ENCODE measurements at regions not wholly inside any gene's neighbourhood (a gene's known extent, or its start where the extent isn't known, plus 50 kb on each side); places are given as distances from the start of the nearest gene placed in this dataset.

GRCh38 chr6:167208819-167209576, 51.2 kb upstream of the GPR31 start:
- Histone ChIP-seq H3K27me3 (ENCODE audit: insufficient read depth, poor library complexity, severe bottlenecking) (peaks cover 2% of the 10 kb centered on the region), H3K27ac (replicated peaks) (no peak overlapping the region), H3K4me3 (replicated peaks; ENCODE audit: insufficient read depth, low read length) (no peak overlapping the region)
- no peak for DNase-seq (ENCODE audit: low read depth in 1 of 2, low spot score in 1 of 2)
- TF ChIP-seq POLR2AphosphoS5 (IDR thresholded peaks at IDR 0.05; ENCODE audit: low read depth) (no peak), CTCF (IDR thresholded peaks at IDR 0.05; ENCODE audit: insufficient read depth, low read length) (no peak), GABPA (IDR thresholded peaks at IDR 0.05; ENCODE audit: low read depth) (no peak), REST (IDR thresholded peaks at IDR 0.05; ENCODE audit: insufficient replicate concordance, low read depth) (no peak), SPI1 (IDR thresholded peaks at IDR 0.05; ENCODE audit: borderline replicate concordance, low read depth) (no peak)

GRCh38 chr6:167209577-167209975, 51.8 kb upstream of the GPR31 start:
- Histone ChIP-seq H3K27ac (replicated peaks) (no peak overlapping the region), H3K4me3 (replicated peaks; ENCODE audit: insufficient read depth, low read length) (no peak overlapping the region), H3K27me3 (ENCODE audit: insufficient read depth, poor library complexity, severe bottlenecking) (peaks cover 2% of the 10 kb centered on the region)
- TF ChIP-seq REST (IDR thresholded peaks at IDR 0.05; ENCODE audit: insufficient replicate concordance, low read depth) (no peak), CTCF (IDR thresholded peaks at IDR 0.05; ENCODE audit: insufficient read depth, low read length) (no peak), GABPA (IDR thresholded peaks at IDR 0.05; ENCODE audit: low read depth) (no peak), POLR2AphosphoS5 (IDR thresholded peaks at IDR 0.05; ENCODE audit: low read depth) (no peak), SPI1 (IDR thresholded peaks at IDR 0.05; ENCODE audit: borderline replicate concordance, low read depth) (no peak)
- DNase-seq (ENCODE audit: low read depth in 1 of 2, low spot score in 1 of 2), result no peak

- TF ChIP-seq GABPA (IDR thresholded peaks at IDR 0.05; ENCODE audit: low read depth) (no peak), REST (IDR thresholded peaks at IDR 0.05; ENCODE audit: insufficient replicate concordance, low read depth) (no peak), CTCF (IDR thresholded peaks at IDR 0.05; ENCODE audit: insufficient read depth, low read length) (no peak), POLR2AphosphoS5 (IDR thresholded peaks at IDR 0.05; ENCODE audit: low read depth) (no peak), SPI1 (IDR thresholded peaks at IDR 0.05; ENCODE audit: borderline replicate concordance, low read depth) (no peak)
- Histone ChIP-seq H3K27ac (replicated peaks) (no peak overlapping the region), H3K4me3 (replicated peaks; ENCODE audit: insufficient read depth, low read length) (no peak overlapping the region), H3K27me3 (ENCODE audit: insufficient read depth, poor library complexity, severe bottlenecking) (peaks cover 2% of the 10 kb centered on the region)
- no peak for DNase-seq (ENCODE audit: low read depth in 1 of 2, low spot score in 1 of 2)
Observed at GRCh38 chr6:167210375-167211294, 52.9 kb upstream of the GPR31 start.

Measured in HL-60 (cell line).